Osteoblast (primary cell): ENCODE measurements at regions not wholly inside any gene's neighbourhood (a gene's known extent, or its start where the extent isn't known, plus 50 kb on each side); places are given as distances from the start of the nearest gene placed in this dataset.

ENCODE experiments used
- DNase-seq: peaks from one replicate; pipeline ENCODE4 v3.0.0; 2011; ENCODE audit warnings: low spot score, mixed read lengths; ENCODE audit not compliant: insufficient read length; ENCODE audit errors: missing footprints
- H2AFZ ChIP-seq: 2 replicates; pipeline ENCODE4 v1.6.0; 2011; ENCODE audit warnings: mild to moderate bottlenecking, low read length
- H3K27ac ChIP-seq: 2 replicates; pipeline ENCODE4 v1.5.1; 2011; ENCODE audit warnings: mild to moderate bottlenecking, low read depth, low read length, moderate library complexity
- H3K27me3 ChIP-seq: 2 replicates; pipeline ENCODE4 v1.6.0; 2012; ENCODE audit warnings: mild to moderate bottlenecking, control low read depth, inconsistent platforms, low read length, moderate library complexity; ENCODE audit not compliant: insufficient read depth
- H3K36me3 ChIP-seq: 2 replicates; pipeline ENCODE4 v1.5.1; 2011; ENCODE audit warnings: mild to moderate bottlenecking, low read length, control low read depth, moderate library complexity; ENCODE audit not compliant: insufficient read depth
- H3K4me1 ChIP-seq: 2 replicates; pipeline ENCODE4 v1.5.1; 2011; ENCODE audit warnings: mild to moderate bottlenecking, low read length, control low read depth, moderate library complexity; ENCODE audit not compliant: insufficient read depth
- H3K4me2 ChIP-seq: 2 replicates; pipeline ENCODE4 v1.6.0; 2011; ENCODE audit warnings: mild to moderate bottlenecking, low read length; ENCODE audit not compliant: insufficient read depth
- H3K4me3 ChIP-seq: fragments of 200-600 bp; sonication (generic); 3 replicates; pipeline ENCODE4 v1.5.1; 2012; ENCODE audit warnings: mild to moderate bottlenecking, low read length, inconsistent platforms; ENCODE audit not compliant: insufficient read depth
- H3K79me2 ChIP-seq: 2 replicates; pipeline ENCODE4 v1.6.0; 2012; ENCODE audit warnings: mild to moderate bottlenecking, low read length, control low read depth, inconsistent platforms; ENCODE audit not compliant: insufficient read depth
- H3K9me3 ChIP-seq: 2 replicates; pipeline ENCODE4 v1.5.1; 2011; ENCODE audit warnings: low read depth, low read length, control low read depth
- H4K20me1 ChIP-seq: 2 replicates; pipeline ENCODE4 v1.6.0; 2012; ENCODE audit warnings: mild to moderate bottlenecking, low read length, control low read depth; ENCODE audit not compliant: insufficient read depth
- CTCF ChIP-seq: IDR thresholded peaks from 2 replicates; pipeline ENCODE4 v1.5.1; 2011; ENCODE audit warnings: mild to moderate bottlenecking, low read depth, low read length, moderate library complexity; ENCODE audit errors: extremely low read depth

GRCh38 chr2:239498981-239499634 is 98.3 kb upstream of the HDAC4 start:
- Histone ChIP-seq H3K79me2 (no peaks in the 10 kb centered on the region), H3K27me3 (no peaks in the 10 kb centered on the region), H3K4me2 (peak overlapping the region; percentile 55), H3K9me3 (no peaks in the 10 kb centered on the region), H3K27ac (no peak overlapping the region), H3K4me1 (peaks cover 17% of the 10 kb centered on the region), H3K4me3 (no peak overlapping the region), H2AFZ (no peak overlapping the region), H4K20me1 (no peaks in the 10 kb centered on the region), H3K36me3 (no peaks in the 10 kb centered on the region)
- DNase-seq = peak; percentile 88
- TF ChIP-seq CTCF = no peak

DNA sequence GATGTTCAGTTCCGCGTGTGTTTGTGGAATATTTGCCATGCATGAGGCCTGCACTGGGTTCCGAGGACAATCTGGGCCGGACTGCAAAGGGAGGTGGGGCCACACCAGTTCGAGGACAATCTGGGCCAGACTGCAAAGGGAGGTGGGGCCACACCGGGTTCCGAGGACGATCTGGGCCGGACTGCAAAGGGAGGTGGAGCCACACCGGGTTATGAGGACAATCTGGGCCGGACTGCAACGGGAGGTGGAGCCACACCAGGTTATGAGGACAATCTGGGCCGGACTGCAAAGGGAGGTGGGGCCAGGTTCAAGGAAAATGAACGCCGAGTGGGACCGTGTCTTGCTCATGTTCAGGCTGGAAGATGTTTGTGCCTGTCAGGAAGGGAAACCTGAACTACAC is 97.8 kb upstream of the HDAC4 start:
- H4K20me1 ChIP-seq = no peaks in the 10 kb centered on the region
- no peaks in the 10 kb centered on the region for H3K9me3 ChIP-seq
- H2AFZ ChIP-seq = no peak overlapping the region
- peaks cover 17% of the 10 kb centered on the region for H3K4me1 ChIP-seq
- no peak for DNase-seq
- no peak overlapping the region for H3K4me2 ChIP-seq
- no peak overlapping the region for H3K4me3 ChIP-seq
- no peaks in the 10 kb centered on the region for H3K36me3 ChIP-seq
- H3K79me2 ChIP-seq = no peaks in the 10 kb centered on the region
- no peak for TF ChIP-seq CTCF
- no peaks in the 10 kb centered on the region for H3K27me3 ChIP-seq
- no peak overlapping the region for H3K27ac ChIP-seq

- no peak for DNase-seq
- H3K36me3 ChIP-seq = no peaks in the 10 kb centered on the region
- peaks cover 17% of the 10 kb centered on the region for H3K4me1 ChIP-seq
- no peak overlapping the region for H3K27ac ChIP-seq
- no peak overlapping the region for H3K4me3 ChIP-seq
- TF ChIP-seq CTCF = no peak
- no peaks in the 10 kb centered on the region for H3K79me2 ChIP-seq
- no peaks in the 10 kb centered on the region for H3K27me3 ChIP-seq
- H3K9me3 ChIP-seq = no peaks in the 10 kb centered on the region
- H2AFZ ChIP-seq = no peak overlapping the region
- H4K20me1 ChIP-seq = no peaks in the 10 kb centered on the region
- no peak overlapping the region for H3K4me2 ChIP-seq
These were observed 95.9 kb upstream of the HDAC4 start for GRCh38 chr2:239496700-239497099.

GRCh38 chr2:239495791-239496233 is 95.0 kb upstream of the HDAC4 start:
- H3K9me3 ChIP-seq = no peaks in the 10 kb centered on the region

More at GRCh38 chr2:239495791-239496233, 95.0 kb upstream of the HDAC4 start:
- H3K4me3 ChIP-seq = no peak overlapping the region
- no peak overlapping the region for H2AFZ ChIP-seq
- no peak overlapping the region for H3K27ac ChIP-seq
- H3K4me2 ChIP-seq = no peak overlapping the region
- no peak for TF ChIP-seq CTCF
- no peaks in the 10 kb centered on the region for H3K79me2 ChIP-seq
- H3K4me1 ChIP-seq = peaks cover 17% of the 10 kb centered on the region
- no peaks in the 10 kb centered on the region for H3K27me3 ChIP-seq
- no peaks in the 10 kb centered on the region for H3K36me3 ChIP-seq
- no peak for DNase-seq
- H4K20me1 ChIP-seq = no peaks in the 10 kb centered on the region
